ENCODE measurements at regions not wholly inside any gene's neighbourhood (a gene's known extent, or its start where the extent isn't known, plus 50 kb on each side); places are given as distances from the start of the nearest gene placed in this dataset.

DNA sequence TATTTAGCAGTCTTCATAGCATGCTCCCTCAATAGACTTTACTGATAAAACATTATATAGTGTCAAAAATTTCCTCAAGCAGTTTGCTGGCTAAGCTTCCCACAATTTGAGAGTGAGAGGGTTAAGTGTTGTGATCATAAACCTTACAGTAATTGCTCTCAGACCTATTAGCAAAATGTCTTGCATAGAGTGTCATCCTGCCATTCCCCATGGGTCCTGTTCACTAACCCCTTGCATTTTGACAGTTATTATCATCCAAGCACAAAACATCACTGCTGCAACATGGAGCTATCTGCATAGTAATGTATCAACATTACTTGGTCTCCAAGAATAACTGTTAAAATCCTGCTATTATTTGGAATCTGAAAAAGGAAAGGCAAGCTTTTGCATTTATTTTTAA, 196.1 kb upstream of the GK2 start:
- Histone ChIP-seq H3K27ac (replicated peaks in 1 of 4) (peak overlapping the region in 3 of 4 donors; percentile 2 to 18 (median 11)), H3K36me3 (no peaks in the 10 kb centered on the region), H3K9me3 (no peaks in the 10 kb centered on the region), H3K4me3 (no peak overlapping the region), H3K4me1 (peaks cover 5 to 25% (median 23%) of the 10 kb centered on the region in 4 donors), H3K27me3 (no peaks in the 10 kb centered on the region)
- TF ChIP-seq, protein P1, sequence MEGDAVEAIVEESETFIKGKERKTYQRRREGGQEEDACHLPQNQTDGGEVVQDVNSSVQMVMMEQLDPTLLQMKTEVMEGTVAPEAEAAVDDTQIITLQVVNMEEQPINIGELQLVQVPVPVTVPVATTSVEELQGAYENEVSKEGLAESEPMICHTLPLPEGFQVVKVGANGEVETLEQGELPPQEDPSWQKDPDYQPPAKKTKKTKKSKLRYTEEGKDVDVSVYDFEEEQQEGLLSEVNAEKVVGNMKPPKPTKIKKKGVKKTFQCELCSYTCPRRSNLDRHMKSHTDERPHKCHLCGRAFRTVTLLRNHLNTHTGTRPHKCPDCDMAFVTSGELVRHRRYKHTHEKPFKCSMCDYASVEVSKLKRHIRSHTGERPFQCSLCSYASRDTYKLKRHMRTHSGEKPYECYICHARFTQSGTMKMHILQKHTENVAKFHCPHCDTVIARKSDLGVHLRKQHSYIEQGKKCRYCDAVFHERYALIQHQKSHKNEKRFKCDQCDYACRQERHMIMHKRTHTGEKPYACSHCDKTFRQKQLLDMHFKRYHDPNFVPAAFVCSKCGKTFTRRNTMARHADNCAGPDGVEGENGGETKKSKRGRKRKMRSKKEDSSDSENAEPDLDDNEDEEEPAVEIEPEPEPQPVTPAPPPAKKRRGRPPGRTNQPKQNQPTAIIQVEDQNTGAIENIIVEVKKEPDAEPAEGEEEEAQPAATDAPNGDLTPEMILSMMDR (IDR thresholded peaks at IDR 0.05): no peak
- no peak for TF ChIP-seq POLR2A (IDR thresholded peaks at IDR 0.05; ENCODE audit: low read depth)
- no peak for TF ChIP-seq POLR2AphosphoS5 (IDR thresholded peaks at IDR 0.05)
- intact Hi-C loops (cut with DNase I): no loop called here
- no peak for DNase-seq (ENCODE audit: extremely low spot score)

DNA sequence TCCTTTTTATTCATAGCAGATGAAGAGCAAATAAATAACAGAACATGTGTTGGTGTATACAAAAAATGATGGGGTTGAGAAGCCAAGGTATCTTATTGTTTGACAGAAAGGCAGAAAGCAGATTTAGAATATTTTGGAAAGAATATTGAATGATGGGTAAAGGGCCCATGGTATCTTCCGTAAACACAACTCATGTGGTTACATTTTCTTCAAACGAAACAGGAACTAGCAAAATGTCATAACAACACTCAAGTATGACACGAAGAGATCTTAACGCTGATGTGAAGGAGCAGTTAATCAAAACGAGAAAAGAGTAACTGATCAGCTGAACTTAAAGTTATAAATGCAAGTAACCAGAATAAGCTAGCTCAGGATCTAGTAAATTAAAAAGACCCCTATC, 195.7 kb upstream of the GK2 start:
- TF ChIP-seq, protein P1 (IDR thresholded peaks at IDR 0.05): no peak
- TF ChIP-seq EP300 (IDR thresholded peaks at IDR 0.05): no peak
- TF ChIP-seq POLR2AphosphoS5 (IDR thresholded peaks at IDR 0.05): no peak
- TF ChIP-seq POLR2A (IDR thresholded peaks at IDR 0.05; ENCODE audit: low read depth): no peak
- WGBS: 41% methylated on average over 5 of the region's 5 CpGs
- H3K4me1 ChIP-seq: peaks cover 5 to 30% (median 27%) of the 10 kb centered on the region in 4 donors
- no peaks in the 10 kb centered on the region for H3K36me3 ChIP-seq
- no peaks in the 10 kb centered on the region for H3K9me3 ChIP-seq
- peak overlapping the region in 2 of 4 donors; percentile 2 to 11 for H3K27ac ChIP-seq (replicated peaks in 1 of 4)
- intact Hi-C loops (cut with DNase I): no loop called here
- H3K27me3 ChIP-seq: no peaks in the 10 kb centered on the region
- no peak overlapping the region for H3K4me3 ChIP-seq
- DNase-seq (ENCODE audit: extremely low spot score): no peak

DNA sequence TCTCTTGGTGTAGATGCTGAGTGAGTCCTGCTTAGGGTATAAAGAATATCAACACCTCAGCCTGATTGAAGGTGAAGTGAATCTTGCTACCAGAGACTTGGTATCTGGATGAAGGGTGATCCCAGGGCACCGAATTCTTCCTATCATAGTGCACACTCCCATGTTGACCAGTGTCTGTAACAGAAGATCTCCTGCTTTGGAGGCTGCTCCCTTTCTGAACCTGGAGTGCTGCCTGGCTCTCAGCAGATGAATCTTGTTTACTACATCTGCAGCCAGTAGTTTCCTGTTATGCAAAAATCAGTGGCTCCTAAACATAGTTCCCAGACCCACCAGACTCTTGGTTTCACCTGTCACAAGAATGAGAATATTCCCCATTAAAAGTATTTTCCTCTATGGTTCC, 191.7 kb upstream of the GK2 start:
- Histone ChIP-seq H3K27me3 (no peaks in the 10 kb centered on the region), H3K4me3 (no peak overlapping the region), H3K9me3 (no peaks in the 10 kb centered on the region), H3K36me3 (no peaks in the 10 kb centered on the region), H3K27ac (replicated peaks in 1 of 4) (peak overlapping the region; percentile 79 to 87 (median 83)), H3K4me1 (peaks cover 20 to 57% (median 44%) of the 10 kb centered on the region in 4 donors)
- DNase-seq (ENCODE audit: extremely low spot score): no peak
- TF ChIP-seq POLR2A (IDR thresholded peaks at IDR 0.05; ENCODE audit: low read depth): no peak
- peak in 1 of 2 donors; percentile 11 for TF ChIP-seq POLR2AphosphoS5 (IDR thresholded peaks at IDR 0.05)
- 89% methylated on average over 1 of the region's 1 CpG for WGBS
- intact Hi-C loops (cut with DNase I): loop anchor here (5.0 kb wide), 1 partner anchor 517 kb away; no protein-coding TSS in a partner anchor

DNA sequence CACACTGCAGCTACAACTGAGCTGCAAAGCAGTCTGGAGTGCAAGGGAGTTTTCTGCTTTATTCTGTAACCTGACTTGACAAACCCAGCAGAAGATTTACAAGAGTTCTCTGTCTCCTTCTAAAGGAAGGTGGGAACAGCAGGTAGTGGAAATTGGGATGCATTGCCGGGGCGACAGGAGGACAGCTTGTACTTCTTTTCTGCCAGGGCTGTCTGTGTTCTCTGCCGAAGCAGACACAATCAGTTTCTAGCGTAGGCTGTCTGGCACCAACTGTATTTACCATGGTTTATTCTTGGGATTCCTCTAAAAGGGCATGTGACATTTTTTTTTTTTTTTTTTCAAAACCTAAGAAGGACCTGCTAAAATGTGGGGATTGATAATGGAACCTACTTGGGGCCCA, 190.8 kb upstream of the GK2 start:
- H3K9me3 ChIP-seq: no peaks in the 10 kb centered on the region
- H3K36me3 ChIP-seq: no peaks in the 10 kb centered on the region
- intact Hi-C loops (cut with DNase I): loop anchor here (5.0 kb wide), 1 partner anchor 516 kb away; no protein-coding TSS in a partner anchor
- H3K27me3 ChIP-seq: no peaks in the 10 kb centered on the region
- H3K4me1 ChIP-seq: peaks cover 20 to 48% (median 37%) of the 10 kb centered on the region in 4 donors
- no peak overlapping the region for H3K4me3 ChIP-seq
- peak overlapping the region; percentile 79 to 87 (median 83) for H3K27ac ChIP-seq (replicated peaks in 1 of 4)
- TF ChIP-seq POLR2AphosphoS5 (IDR thresholded peaks at IDR 0.05) (peak; percentile 81 to 87), POLR2A (IDR thresholded peaks at IDR 0.05; ENCODE audit: low read depth) (no peak), EP300 (IDR thresholded peaks at IDR 0.05) (peak; percentile 94)
- WGBS: 37% methylated on average over 4 of the region's 4 CpGs
- DNase-seq (ENCODE audit: extremely low spot score): no peak

DNA sequence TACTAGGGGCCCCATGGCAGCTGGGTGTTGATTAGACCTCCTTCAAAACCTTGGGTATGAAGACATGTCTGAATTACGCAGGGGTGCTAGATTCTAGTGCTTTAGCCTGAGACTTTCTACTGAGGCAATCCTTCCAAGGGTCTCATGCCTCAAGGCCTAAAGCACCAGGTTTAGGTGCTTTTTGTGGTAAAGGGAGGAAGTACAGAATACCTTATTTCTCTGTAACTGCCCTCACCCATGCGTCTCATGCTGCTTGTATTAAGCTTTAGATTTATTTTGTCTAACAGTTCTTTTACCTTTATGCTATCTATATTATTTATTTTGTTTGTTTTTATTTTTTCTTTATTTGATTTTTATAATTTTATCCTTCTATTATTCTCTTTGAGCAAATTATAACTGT, 190.2 kb upstream of the GK2 start:
- WGBS: 98% methylated on average over 2 of the region's 2 CpGs
- intact Hi-C loops (cut with DNase I): loop anchor here (5.0 kb wide), 1 partner anchor 516 kb away; no protein-coding TSS in a partner anchor
- no peak overlapping the region for H3K4me3 ChIP-seq

More for the DNA sequence above, 190.2 kb upstream of the GK2 start:
- Histone ChIP-seq H3K27me3 (no peaks in the 10 kb centered on the region), H3K36me3 (no peaks in the 10 kb centered on the region), H3K27ac (replicated peaks in 1 of 4) (peak overlapping the region; percentile 79 to 87 (median 83)), H3K4me1 (peaks cover 20 to 46% (median 35%) of the 10 kb centered on the region in 4 donors), H3K9me3 (no peaks in the 10 kb centered on the region)
- no peak for DNase-seq (ENCODE audit: extremely low spot score)
- TF ChIP-seq POLR2AphosphoS5 (IDR thresholded peaks at IDR 0.05): no peak
- TF ChIP-seq, protein P1 (IDR thresholded peaks at IDR 0.05): no peak
- TF ChIP-seq EP300 (IDR thresholded peaks at IDR 0.05): no peak
- no peak for TF ChIP-seq POLR2A (IDR thresholded peaks at IDR 0.05; ENCODE audit: low read depth)

All from esophagus muscularis mucosa (tissue), 4 donors.